ENCODE measurements at regions not wholly inside any gene's neighbourhood (a gene's known extent, or its start where the extent isn't known, plus 50 kb on each side); places are given as distances from the start of the nearest gene placed in this dataset.
"Not testable (repeated sequence)": the region's sequence is repeated elsewhere in the genome, so short reads cannot be mapped to it uniquely, and the experiment has no call there.

DNA sequence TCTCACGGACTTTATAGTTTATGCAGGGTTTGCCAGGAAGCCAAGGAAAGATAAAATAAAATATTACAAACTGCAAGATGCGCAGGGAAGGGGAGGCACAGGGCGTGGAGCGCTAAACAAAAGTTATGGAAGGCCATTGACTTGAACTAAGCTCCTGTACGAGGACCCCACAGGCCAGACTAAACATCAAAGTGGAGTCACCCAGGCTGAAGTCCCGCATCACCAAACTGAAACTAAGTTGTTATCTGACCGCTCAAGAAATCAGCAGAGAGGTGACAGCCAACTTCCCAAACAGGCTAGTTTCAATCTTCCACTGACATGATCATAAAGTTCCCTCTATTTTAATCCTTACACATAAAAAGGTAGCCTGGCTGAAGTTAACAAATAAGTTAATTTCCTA lies 90.5 kb upstream of the YWHAQ start:
- no peak for DNase-seq (ENCODE audit: extremely low spot score)
- ChIA-PET POLR2A (no interaction called here), CTCF (no interaction called here)
- TF ChIP-seq ARNT (IDR thresholded peaks at IDR 0.05) = no peak
- no peak for TF ChIP-seq FOXK2 (IDR thresholded peaks at IDR 0.05)
- TF ChIP-seq ELF4 (IDR thresholded peaks at IDR 0.05) = no peak
- no peak for TF ChIP-seq SP1 (IDR thresholded peaks at IDR 0.05)
- TF ChIP-seq NFRKB (IDR thresholded peaks at IDR 0.05) = no peak
- TF ChIP-seq FOXM1 (IDR thresholded peaks at IDR 0.05; ENCODE audit: borderline replicate concordance) = no peak
- no peak for TF ChIP-seq SUZ12 (IDR thresholded peaks at IDR 0.05)
- TF ChIP-seq LEF1 (IDR thresholded peaks at IDR 0.05; ENCODE audit: borderline replicate concordance) = no peak
- TF ChIP-seq BHLHE40 (IDR thresholded peaks at IDR 0.05; ENCODE audit: borderline replicate concordance) = no peak
- no peak for TF ChIP-seq HDGF (IDR thresholded peaks at IDR 0.05; ENCODE audit: borderline replicate concordance)
- no peak for TF ChIP-seq ZNF384 (IDR thresholded peaks at IDR 0.05)
- TF ChIP-seq L3MBTL2 (conservative IDR thresholded peaks at IDR 0.05) = no peak

DNA sequence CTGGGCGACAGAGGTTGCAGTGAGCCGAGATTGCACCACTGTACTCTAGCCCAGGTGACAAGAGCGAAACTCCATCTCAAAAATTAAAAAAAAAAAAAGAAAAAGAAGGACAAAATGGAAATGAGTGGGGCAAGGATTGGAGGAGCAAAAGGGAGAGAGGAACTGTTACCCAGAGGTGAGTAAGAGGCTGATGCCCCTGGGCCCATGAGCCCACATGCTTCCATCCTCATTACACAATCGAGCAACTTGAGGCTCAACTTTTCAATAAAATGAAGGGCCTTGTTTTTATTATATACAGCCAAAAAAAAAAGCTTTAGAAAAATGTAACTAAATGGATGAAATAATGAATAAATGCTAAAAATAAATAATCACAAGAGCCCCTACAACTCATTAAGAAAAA lies 91.7 kb upstream of the YWHAQ start:
- POLR2A ChIA-PET = no interaction called here
- DNase-seq (ENCODE audit: extremely low spot score) = no peak
- TF ChIP-seq FOXK2 (IDR thresholded peaks at IDR 0.05) (no peak), SUZ12 (IDR thresholded peaks at IDR 0.05) (no peak), CTBP1 (IDR thresholded peaks at IDR 0.05; ENCODE audit: borderline replicate concordance) (no peak), LEF1 (IDR thresholded peaks at IDR 0.05; ENCODE audit: borderline replicate concordance) (no peak), TARDBP (IDR thresholded peaks at IDR 0.05) (no peak), L3MBTL2 (conservative IDR thresholded peaks at IDR 0.05) (no peak), SP1 (IDR thresholded peaks at IDR 0.05) (no peak), ZNF384 (IDR thresholded peaks at IDR 0.05) (no peak), FOXA1 (IDR thresholded peaks at IDR 0.05) (no peak), BHLHE40 (IDR thresholded peaks at IDR 0.05; ENCODE audit: borderline replicate concordance) (no peak), FOXM1 (IDR thresholded peaks at IDR 0.05; ENCODE audit: borderline replicate concordance) (no peak), HDGF (IDR thresholded peaks at IDR 0.05; ENCODE audit: borderline replicate concordance) (no peak), ELF4 (IDR thresholded peaks at IDR 0.05) (no peak), ARNT (IDR thresholded peaks at IDR 0.05) (no peak)
- TF ChIP-seq, protein P1, sequence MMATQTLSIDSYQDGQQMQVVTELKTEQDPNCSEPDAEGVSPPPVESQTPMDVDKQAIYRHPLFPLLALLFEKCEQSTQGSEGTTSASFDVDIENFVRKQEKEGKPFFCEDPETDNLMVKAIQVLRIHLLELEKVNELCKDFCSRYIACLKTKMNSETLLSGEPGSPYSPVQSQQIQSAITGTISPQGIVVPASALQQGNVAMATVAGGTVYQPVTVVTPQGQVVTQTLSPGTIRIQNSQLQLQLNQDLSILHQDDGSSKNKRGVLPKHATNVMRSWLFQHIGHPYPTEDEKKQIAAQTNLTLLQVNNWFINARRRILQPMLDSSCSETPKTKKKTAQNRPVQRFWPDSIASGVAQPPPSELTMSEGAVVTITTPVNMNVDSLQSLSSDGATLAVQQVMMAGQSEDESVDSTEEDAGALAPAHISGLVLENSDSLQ (IDR thresholded peaks at IDR 0.05) = no peak
- CTCF ChIA-PET = no interaction called here

DNA sequence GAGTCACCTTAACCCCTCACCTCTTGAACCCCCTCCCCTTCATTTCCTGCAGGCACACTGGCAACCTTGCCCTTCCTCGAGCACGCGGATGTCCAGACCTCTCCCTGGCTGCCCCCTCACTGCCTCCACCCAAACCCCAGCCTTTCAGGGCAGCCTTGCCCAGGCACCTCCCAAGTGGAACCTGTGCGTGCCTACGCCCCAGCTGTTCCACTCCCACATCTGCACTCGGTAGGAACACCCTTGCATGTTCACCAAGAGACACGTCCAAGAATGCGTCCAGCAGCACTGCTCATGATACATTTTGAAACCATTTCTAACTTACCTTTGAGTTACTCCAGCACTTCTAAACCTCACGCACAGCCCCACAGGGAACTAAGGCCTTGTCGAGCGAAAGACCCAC lies 93.8 kb upstream of the YWHAQ start:
- TF ChIP-seq ZNF384 (IDR thresholded peaks at IDR 0.05) (no peak), SP1 (IDR thresholded peaks at IDR 0.05) (no peak), ELF4 (IDR thresholded peaks at IDR 0.05) (no peak), FOXA1 (IDR thresholded peaks at IDR 0.05) (no peak), L3MBTL2 (conservative IDR thresholded peaks at IDR 0.05) (no peak), TARDBP (IDR thresholded peaks at IDR 0.05) (no peak)
- DNase-seq (ENCODE audit: extremely low spot score) = no peak
- ChIA-PET POLR2A (no interaction called here), CTCF (no interaction called here)

DNA sequence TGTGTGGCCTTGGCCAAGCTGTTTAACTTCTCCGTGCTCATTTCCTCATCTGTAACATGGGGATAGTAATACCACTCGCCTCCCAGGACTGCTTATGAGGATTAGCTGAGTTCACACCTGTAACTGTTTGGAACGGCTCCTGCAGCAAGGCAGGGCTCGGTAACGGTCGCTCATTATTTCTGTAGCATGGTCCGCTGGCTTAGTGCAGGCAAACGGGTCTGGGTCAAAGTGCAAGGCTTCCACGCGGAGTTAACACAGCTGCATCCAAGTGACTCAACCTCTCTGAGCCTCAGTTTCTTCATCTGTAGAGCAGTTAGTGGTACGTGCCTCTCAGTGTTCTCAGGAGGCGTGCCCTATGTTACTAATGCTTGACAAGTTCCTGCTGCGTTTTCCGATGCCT lies 94.3 kb upstream of the YWHAQ start:
- DNase-seq (ENCODE audit: extremely low spot score) = no peak
- TF ChIP-seq ELF4 (IDR thresholded peaks at IDR 0.05) (no peak), ARNT (IDR thresholded peaks at IDR 0.05) (no peak), TARDBP (IDR thresholded peaks at IDR 0.05) (no peak), HDGF (IDR thresholded peaks at IDR 0.05; ENCODE audit: borderline replicate concordance) (no peak), LEF1 (IDR thresholded peaks at IDR 0.05; ENCODE audit: borderline replicate concordance) (no peak)
- ChIA-PET POLR2A (no interaction called here), CTCF (no interaction called here)

DNA sequence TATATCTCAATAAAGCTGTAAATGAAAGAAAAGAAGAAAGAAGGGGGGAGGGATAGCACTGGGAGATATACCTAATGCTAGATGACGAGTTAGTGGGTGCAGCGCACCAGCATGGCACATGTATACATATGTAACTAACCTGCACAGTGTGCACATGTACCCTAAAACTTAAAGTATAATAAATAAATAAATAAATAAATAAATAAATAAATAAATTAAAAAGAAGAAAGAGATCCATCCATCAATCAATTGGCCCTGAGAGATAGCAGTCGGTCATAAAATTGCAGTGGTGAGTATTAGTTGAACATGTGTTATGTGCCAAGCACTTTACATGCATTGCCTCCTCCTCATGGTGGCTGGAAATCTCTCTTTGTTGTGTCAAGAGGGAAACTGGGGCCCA lies 95.2 kb upstream of the YWHAQ start:
- CTCF ChIA-PET; DNase-seq (ENCODE audit: extremely low spot score); POLR2A ChIA-PET: not testable (repeated sequence)

DNA sequence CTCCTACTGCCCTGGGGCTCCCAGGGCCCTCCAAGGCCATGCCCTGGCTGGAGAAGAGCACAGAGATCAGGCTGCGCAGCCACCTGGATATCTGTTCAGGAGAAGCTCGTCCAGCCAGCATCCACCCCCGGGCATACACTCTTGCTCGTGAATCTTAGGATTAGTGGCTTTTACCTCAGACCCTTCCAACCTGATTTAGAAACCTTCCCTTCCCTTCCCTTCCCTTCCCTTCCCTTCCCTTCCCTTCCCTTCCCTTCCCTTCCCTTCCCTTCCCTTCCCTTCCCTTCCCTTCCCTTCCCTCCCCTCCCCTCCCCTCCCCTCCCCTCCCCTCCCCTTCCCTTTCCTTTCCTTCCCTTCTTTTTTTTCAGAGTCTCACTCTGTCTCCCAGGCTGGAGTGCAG lies 99.7 kb upstream of the YWHAQ start:
- CTCF ChIA-PET; DNase-seq (ENCODE audit: extremely low spot score); POLR2A ChIA-PET: not testable (repeated sequence)

DNA sequence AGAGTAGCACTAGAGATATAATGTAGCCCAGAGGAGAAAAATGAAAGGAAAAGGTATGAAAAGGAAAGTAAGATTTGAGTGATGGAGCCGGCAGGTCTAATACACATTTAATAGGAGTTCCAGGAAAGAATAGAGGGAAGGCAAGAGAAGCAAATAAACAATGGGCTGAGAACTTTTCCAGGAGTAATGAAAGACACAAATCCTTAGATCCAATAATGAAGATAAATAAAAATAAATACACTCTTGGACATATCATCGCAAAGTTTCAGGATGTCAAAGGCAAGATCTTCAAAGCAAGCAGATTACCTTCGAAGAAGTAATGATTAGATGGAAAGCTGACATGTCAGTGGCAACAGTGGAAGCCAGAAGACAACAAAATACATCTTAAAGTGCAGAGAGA lies 102.0 kb upstream of the YWHAQ start:
- TF ChIP-seq TARDBP (IDR thresholded peaks at IDR 0.05) = no peak
- TF ChIP-seq HDGF (IDR thresholded peaks at IDR 0.05; ENCODE audit: borderline replicate concordance) = no peak
- TF ChIP-seq CTBP1 (IDR thresholded peaks at IDR 0.05; ENCODE audit: borderline replicate concordance) = no peak
- no peak for TF ChIP-seq NFRKB (IDR thresholded peaks at IDR 0.05)
- ChIA-PET CTCF (no interaction called here), POLR2A (no interaction called here)
- DNase-seq (ENCODE audit: extremely low spot score) = no peak

DNA sequence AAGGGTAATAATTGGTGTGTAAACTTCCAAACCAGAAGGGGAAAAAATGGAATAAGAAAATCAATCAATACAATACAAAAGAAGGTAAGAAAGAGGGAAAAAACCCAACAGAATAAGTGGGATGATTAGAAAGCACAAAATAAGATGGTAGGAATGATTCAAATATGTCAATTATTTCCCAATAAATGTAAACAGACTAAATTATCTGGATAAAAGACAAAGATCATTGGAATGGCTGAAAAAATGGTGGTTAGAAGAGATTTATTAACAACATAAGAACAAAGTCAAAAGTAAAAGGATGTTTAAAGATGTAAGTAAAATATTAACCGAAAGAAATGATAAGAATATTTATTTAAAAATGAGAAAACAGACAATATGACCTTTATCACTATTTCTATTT lies 103.5 kb upstream of the YWHAQ start:
- CTCF ChIA-PET = no interaction called here
- POLR2A ChIA-PET = no interaction called here
- TF ChIP-seq L3MBTL2 (conservative IDR thresholded peaks at IDR 0.05) (no peak), FOXA1 (IDR thresholded peaks at IDR 0.05) (no peak), FOXK2 (IDR thresholded peaks at IDR 0.05) (no peak), ARNT (IDR thresholded peaks at IDR 0.05) (no peak), SP1 (IDR thresholded peaks at IDR 0.05) (no peak), CTBP1 (IDR thresholded peaks at IDR 0.05; ENCODE audit: borderline replicate concordance) (no peak), NFRKB (IDR thresholded peaks at IDR 0.05) (no peak)
- DNase-seq (ENCODE audit: extremely low spot score) = no peak

DNA sequence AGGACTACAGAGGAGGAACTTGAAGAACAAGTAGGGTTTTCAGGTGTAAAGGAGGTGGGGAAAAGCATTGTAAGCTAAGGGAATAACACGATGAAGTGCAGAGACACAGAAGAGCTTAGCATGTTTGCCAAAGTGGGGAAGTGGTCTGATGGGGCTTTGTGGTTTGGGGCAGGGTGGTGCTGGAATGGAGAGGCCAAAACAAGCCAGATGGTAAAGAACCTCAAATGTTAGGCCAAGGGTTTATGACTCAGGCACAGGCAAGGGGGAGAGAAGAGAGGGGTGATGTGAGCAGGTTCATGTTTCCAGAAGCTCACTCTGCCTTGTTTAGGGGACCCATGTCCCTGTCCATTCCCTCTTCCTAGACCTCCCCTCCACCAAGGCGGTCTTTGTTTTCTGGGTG lies 104.5 kb upstream of the YWHAQ start:
- TF ChIP-seq TARDBP (IDR thresholded peaks at IDR 0.05) = no peak
- no peak for TF ChIP-seq HDGF (IDR thresholded peaks at IDR 0.05; ENCODE audit: borderline replicate concordance)
- no peak for TF ChIP-seq NFRKB (IDR thresholded peaks at IDR 0.05)
- no peak for TF ChIP-seq SUZ12 (IDR thresholded peaks at IDR 0.05)
- no peak for TF ChIP-seq FOXM1 (IDR thresholded peaks at IDR 0.05; ENCODE audit: borderline replicate concordance)
- no peak for TF ChIP-seq SP1 (IDR thresholded peaks at IDR 0.05)
- TF ChIP-seq, protein P1 (IDR thresholded peaks at IDR 0.05) = no peak
- TF ChIP-seq BHLHE40 (IDR thresholded peaks at IDR 0.05; ENCODE audit: borderline replicate concordance) = no peak
- no peak for TF ChIP-seq ARNT (IDR thresholded peaks at IDR 0.05)
- TF ChIP-seq L3MBTL2 (conservative IDR thresholded peaks at IDR 0.05) = no peak
- TF ChIP-seq ELF4 (IDR thresholded peaks at IDR 0.05) = no peak
- TF ChIP-seq FOXA1 (IDR thresholded peaks at IDR 0.05) = no peak
- no peak for DNase-seq (ENCODE audit: extremely low spot score)
- CTCF ChIA-PET = no interaction called here
- POLR2A ChIA-PET = no interaction called here

Data from HEK293T (cell line).